ENCODE measurements at regions not wholly inside any gene's neighbourhood (a gene's known extent, or its start where the extent isn't known, plus 50 kb on each side); places are given as distances from the start of the nearest gene placed in this dataset.

- WGBS, 2 donors: 18 to 21% methylated on average over 4 of the region's 4 CpGs
- no peaks in the 10 kb centered on the region for H3K36me3 ChIP-seq
Measured at GRCh38 chr11:31977343-31977742, 113.5 kb upstream of the RCN1 start.

DNA sequence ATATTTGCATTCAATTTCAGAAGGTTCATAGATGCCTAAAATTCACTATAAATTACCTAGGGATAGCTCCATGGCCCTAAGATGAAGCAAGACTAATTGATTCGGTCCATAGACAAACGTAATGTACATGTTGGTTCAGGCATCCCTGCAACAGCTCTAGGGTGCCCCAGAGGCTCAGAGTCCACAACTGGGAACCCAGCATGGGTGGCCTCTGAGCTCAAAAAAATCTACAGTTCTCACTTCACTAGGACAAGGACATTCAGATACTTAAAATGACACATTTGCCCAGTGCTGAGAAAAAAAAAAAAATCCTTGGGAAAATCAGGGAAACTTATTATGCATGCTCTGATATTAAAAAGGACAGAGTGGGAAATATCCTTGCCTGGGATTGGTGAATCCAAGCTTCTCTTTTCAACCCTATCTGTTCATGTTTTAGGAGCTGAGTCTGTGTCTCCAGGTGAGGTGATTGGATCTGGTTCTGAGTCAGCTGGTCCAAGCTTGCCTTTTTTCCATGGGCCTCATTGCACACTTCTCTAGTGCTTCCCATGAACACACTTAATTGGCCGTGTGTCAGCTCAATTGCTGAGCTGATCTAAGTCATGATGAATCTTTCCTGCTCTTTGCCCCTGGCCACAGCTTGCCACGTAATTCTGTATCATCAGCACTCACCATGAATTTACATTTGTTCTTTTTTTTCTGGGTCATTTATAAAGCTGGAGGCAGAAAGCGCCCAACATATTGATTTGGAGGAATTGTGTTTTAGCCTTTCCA, 116.3 kb upstream of the RCN1 start:
- Histone ChIP-seq H3K9me3 (no peaks in the 10 kb centered on the region), H3K36me3 (no peaks in the 10 kb centered on the region), H3K4me1 (no peaks in the 10 kb centered on the region), H3K27ac (no peak overlapping the region), H3K27me3 (peaks cover 0 to 34% (median 0%) of the 10 kb centered on the region in 4 donors), H3K4me3 (no peak overlapping the region)
- intact Hi-C loops (cut with DNase I): no loop called here
- WGBS, 2 donors: 42 to 53% methylated on average over 5 of the region's 5 CpGs
- DNase-seq: no peak
- TF ChIP-seq POLR2A (IDR thresholded peaks at IDR 0.05): no peak
- TF ChIP-seq, protein P1, sequence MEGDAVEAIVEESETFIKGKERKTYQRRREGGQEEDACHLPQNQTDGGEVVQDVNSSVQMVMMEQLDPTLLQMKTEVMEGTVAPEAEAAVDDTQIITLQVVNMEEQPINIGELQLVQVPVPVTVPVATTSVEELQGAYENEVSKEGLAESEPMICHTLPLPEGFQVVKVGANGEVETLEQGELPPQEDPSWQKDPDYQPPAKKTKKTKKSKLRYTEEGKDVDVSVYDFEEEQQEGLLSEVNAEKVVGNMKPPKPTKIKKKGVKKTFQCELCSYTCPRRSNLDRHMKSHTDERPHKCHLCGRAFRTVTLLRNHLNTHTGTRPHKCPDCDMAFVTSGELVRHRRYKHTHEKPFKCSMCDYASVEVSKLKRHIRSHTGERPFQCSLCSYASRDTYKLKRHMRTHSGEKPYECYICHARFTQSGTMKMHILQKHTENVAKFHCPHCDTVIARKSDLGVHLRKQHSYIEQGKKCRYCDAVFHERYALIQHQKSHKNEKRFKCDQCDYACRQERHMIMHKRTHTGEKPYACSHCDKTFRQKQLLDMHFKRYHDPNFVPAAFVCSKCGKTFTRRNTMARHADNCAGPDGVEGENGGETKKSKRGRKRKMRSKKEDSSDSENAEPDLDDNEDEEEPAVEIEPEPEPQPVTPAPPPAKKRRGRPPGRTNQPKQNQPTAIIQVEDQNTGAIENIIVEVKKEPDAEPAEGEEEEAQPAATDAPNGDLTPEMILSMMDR (IDR thresholded peaks at IDR 0.05): no peak

More at GRCh38 chr11:31977343-31977742, 113.5 kb upstream of the RCN1 start:
- H3K4me1 ChIP-seq: no peaks in the 10 kb centered on the region
- H3K27me3 ChIP-seq: peaks cover 0 to 44% (median 0%) of the 10 kb centered on the region in 4 donors
- no peak for DNase-seq
- intact Hi-C loops (cut with DNase I): no loop called here
- TF ChIP-seq, protein P1 (IDR thresholded peaks at IDR 0.05): no peak
- no peak for TF ChIP-seq POLR2A (IDR thresholded peaks at IDR 0.05)
- H3K4me3 ChIP-seq: no peak overlapping the region
- no peak overlapping the region for H3K27ac ChIP-seq
- no peaks in the 10 kb centered on the region for H3K9me3 ChIP-seq

GRCh38 chr11:31973172-31973571, 117.7 kb upstream of the RCN1 start:
- DNase-seq: no peak
- TF ChIP-seq, protein P1 (IDR thresholded peaks at IDR 0.05): no peak
- TF ChIP-seq POLR2A (IDR thresholded peaks at IDR 0.05): no peak
- WGBS, 2 donors: 55 to 71% methylated on average over 3 to 4 of the region's 4 CpGs
- Histone ChIP-seq H3K27ac (no peak overlapping the region), H3K4me3 (no peak overlapping the region), H3K9me3 (no peaks in the 10 kb centered on the region), H3K36me3 (no peaks in the 10 kb centered on the region), H3K27me3 (peaks cover 0 to 28% (median 0%) of the 10 kb centered on the region in 4 donors), H3K4me1 (no peaks in the 10 kb centered on the region)
- intact Hi-C loops (cut with DNase I): no loop called here

DNA sequence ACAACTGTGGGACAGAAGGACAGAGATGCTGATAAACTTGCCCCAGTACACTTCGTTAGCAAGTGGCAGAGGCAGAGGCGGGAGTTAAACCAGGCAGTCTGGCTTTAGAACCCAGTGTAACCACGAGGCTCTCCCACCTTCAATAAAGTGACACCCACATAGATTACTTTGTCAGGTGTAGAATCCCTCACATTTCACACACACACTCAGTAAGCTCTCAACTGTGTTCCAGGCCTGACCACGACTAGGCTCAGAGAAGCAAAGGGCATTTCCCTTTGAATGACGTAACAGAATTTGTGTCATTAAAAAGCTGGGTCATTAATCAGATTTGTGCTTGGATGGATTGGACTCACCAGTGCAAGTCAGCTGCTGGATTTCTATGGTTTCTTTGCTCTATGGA, 118.3 kb upstream of the RCN1 start:
- Histone ChIP-seq H3K27me3 (peaks cover 0 to 24% (median 0%) of the 10 kb centered on the region in 4 donors), H3K9me3 (no peaks in the 10 kb centered on the region), H3K27ac (no peak overlapping the region), H3K4me1 (no peaks in the 10 kb centered on the region), H3K36me3 (no peaks in the 10 kb centered on the region), H3K4me3 (no peak overlapping the region)
- DNase-seq: no peak
- TF ChIP-seq POLR2A (IDR thresholded peaks at IDR 0.05): no peak
- TF ChIP-seq, protein P1 (IDR thresholded peaks at IDR 0.05): no peak
- 60 to 62% methylated on average over 5 of the region's 5 CpGs for WGBS, 2 donors
- intact Hi-C loops (cut with DNase I): no loop called here

- TF ChIP-seq, protein P1 (IDR thresholded peaks at IDR 0.05): no peak
- no peak for TF ChIP-seq POLR2A (IDR thresholded peaks at IDR 0.05)
- intact Hi-C loops (cut with DNase I): no loop called here
- Histone ChIP-seq H3K27ac (no peak overlapping the region), H3K36me3 (no peaks in the 10 kb centered on the region), H3K4me3 (no peak overlapping the region), H3K27me3 (peaks cover 0 to 7% (median 0%) of the 10 kb centered on the region in 4 donors), H3K9me3 (no peaks in the 10 kb centered on the region), H3K4me1 (no peaks in the 10 kb centered on the region)
- DNase-seq: no peak
- WGBS, 2 donors: 73 to 89% methylated on average over 6 of the region's 6 CpGs
Measured at GRCh38 chr11:31969359-31969702, 121.5 kb upstream of the RCN1 start.
